ENCODE measurements at regions not wholly inside any gene's neighbourhood (a gene's known extent, or its start where the extent isn't known, plus 50 kb on each side); places are given as distances from the start of the nearest gene placed in this dataset.

GRCh38 chr5:12162863-12163262 lies 258.6 kb upstream of the CTNND2 start:
- H2BK12ac ChIP-seq (ENCODE audit: insufficient read length, low read depth, low read length), result no peak overlapping the region
- H2AFZ ChIP-seq (ENCODE audit: low read length), result no peak overlapping the region
- H4K8ac ChIP-seq (replicated peaks; ENCODE audit: insufficient read length, low read depth, low read length), result no peak overlapping the region
- no peak overlapping the region for H2BK15ac ChIP-seq (ENCODE audit: low read depth, low read length)
- TF ChIP-seq CTCF (conservative IDR thresholded peaks at IDR 0.05), result no peak
- H3K4me1 ChIP-seq (ENCODE audit: insufficient read depth, low read length), result no peaks in the 10 kb centered on the region
- H3K9ac ChIP-seq (ENCODE audit: extremely low read depth, insufficient read length, low read length), result no peak overlapping the region
- H3K79me2 ChIP-seq (ENCODE audit: insufficient read depth, low read length), result no peaks in the 10 kb centered on the region
- peaks cover 7 to 8% of the 10 kb centered on the region in 2 experiments; a peak in 4 of 5 replicates for H3K9me3 Mint-ChIP-seq
- no peak overlapping the region for H2AK5ac ChIP-seq (ENCODE audit: insufficient read length, low read length)
- no peak overlapping the region for H3K56ac ChIP-seq (ENCODE audit: insufficient read length, low read depth, low read length)
- no peak overlapping the region for H3K14ac ChIP-seq (ENCODE audit: insufficient read depth, low read length)
- no peak overlapping the region for H3K4me2 ChIP-seq (ENCODE audit: insufficient read depth, insufficient read length, low read length)
- H3K27me3 ChIP-seq (ENCODE audit: insufficient read depth, low read length), result no peaks in the 10 kb centered on the region
- WGBS (ENCODE audit: extremely low coverage, insufficient read length, low lambda C conversion rate), result no CpG with 5 or more reads among the region's 2 CpGs
- no peak overlapping the region for H3K4ac ChIP-seq (ENCODE audit: low read depth, low read length)
- H3K27me3 Mint-ChIP-seq (ENCODE audit: low read depth), result no peaks in the 10 kb centered on the region
- H4K20me1 ChIP-seq (ENCODE audit: control insufficient read depth, insufficient read depth, insufficient read length), result no peaks in the 10 kb centered on the region
- no peak overlapping the region for H2BK20ac ChIP-seq (ENCODE audit: low read depth, low read length, poor library complexity, severe bottlenecking)
- no peaks in the 10 kb centered on the region for H3K4me1 Mint-ChIP-seq
- no peak overlapping the region for H3K18ac ChIP-seq (ENCODE audit: insufficient read length, low read depth, low read length)
- H2BK5ac ChIP-seq (ENCODE audit: insufficient read length, low read length), result no peak overlapping the region
- H2BK120ac ChIP-seq (ENCODE audit: low read depth, low read length, poor library complexity, severe bottlenecking), result no peak overlapping the region
- H3T11ph ChIP-seq (ENCODE audit: low read length), result no peak overlapping the region
- no peaks in the 10 kb centered on the region for H3K9me3 ChIP-seq (ENCODE audit: control insufficient read depth, low read depth, low read length)
- H3K4me3 Mint-ChIP-seq, result no peak overlapping the region
- no peak overlapping the region for H4K5ac ChIP-seq (ENCODE audit: insufficient read length, low read depth, low read length)
- H3K27ac ChIP-seq (ENCODE audit: insufficient read length, low read depth, low read length), result no peak overlapping the region
- H4K91ac ChIP-seq (ENCODE audit: insufficient read length, low read depth, low read length), result no peak overlapping the region
- no peak overlapping the region for H3K23ac ChIP-seq (ENCODE audit: insufficient read length, low read depth, low read length)
- H3K27ac Mint-ChIP-seq, result no peak overlapping the region
- H3K23me2 ChIP-seq (ENCODE audit: insufficient read length, low read depth, low read length, poor library complexity, severe bottlenecking), result no peaks in the 10 kb centered on the region
- no peaks in the 10 kb centered on the region for H3K79me1 ChIP-seq (ENCODE audit: insufficient read depth, low read depth, low read length, poor library complexity, severe bottlenecking)
- DNase-seq, result no peak
- H3K36me3 Mint-ChIP-seq (ENCODE audit: insufficient read depth in 1 of 3, low read depth in 3 of 3), result peaks cover 0 to 7% (median 4%) of the 10 kb centered on the region in 3 experiments; a peak in 5 of 7 replicates
